Prostate gland (tissue), 2 donors: ENCODE measurements at regions not wholly inside any gene's neighbourhood (a gene's known extent, or its start where the extent isn't known, plus 50 kb on each side); places are given as distances from the start of the nearest gene placed in this dataset.

Source experiments
- DNase-seq: peaks from one replicate; pipeline ENCODE4 v3.0.0-alpha.2; 2019; ENCODE audit warnings: low spot score
- H3K27ac ChIP-seq, 2 donors: fragments of 200-600 bp; sonication (generic); 2 replicates each; pipeline ENCODE4 v1.5.1; 2017 to 2019
- H3K27me3 ChIP-seq: fragments of 200-600 bp; sonication (generic); replicated peaks from 2 replicates; pipeline ENCODE4 v1.5.1; 2019; ENCODE audit not compliant: insufficient read depth
- H3K36me3 ChIP-seq, 2 donors: fragments of 200-600 bp; sonication (generic); 1 replicate in 1 of 2; 2 replicates in 1 of 2; pipeline versions ENCODE4 v1.5.1 to v1.8.1; 2017 to 2019
- H3K4me1 ChIP-seq: fragments of 200-600 bp; sonication (generic); replicated peaks from 2 replicates; pipeline ENCODE4 v1.5.1; 2019
- H3K4me3 ChIP-seq, 2 donors: fragments of 200-600 bp; sonication (generic); 2 replicates each; pipeline ENCODE4 v1.5.1; 2017 to 2019
- H3K9me3 ChIP-seq: fragments of 200-600 bp; sonication (generic); 2 replicates; pipeline ENCODE4 v1.5.1; 2017
- CTCF ChIP-seq, 4 experiments: fragments of 200-600 bp in 2 of 4; fragments of 450-650 bp in 2 of 4; sonication (generic) in 2 of 4; IDR thresholded peaks; 1 replicate in 3 of 4; 2 replicates in 1 of 4; pipeline ENCODE4 v1.5.1; 2016 to 2019; ENCODE audit warnings: antibody characterized with exemption in 4 of 4, mild to moderate bottlenecking in 2 of 4, moderate library complexity in 2 of 4
- POLR2A ChIP-seq: fragments of 450-650 bp; IDR thresholded peaks from one replicate; pipeline ENCODE4 v1.6.1; 2016; ENCODE audit warnings: antibody characterized with exemption, mild to moderate bottlenecking
- POLR2AphosphoS5 ChIP-seq: sonication (generic); formaldehyde crosslinking; IDR thresholded peaks from one replicate; pipeline ENCODE4 v1.6.1; 2017; ENCODE audit warnings: antibody characterized with exemption
- WGBS: methylation state at CpG from one replicate; pipeline ENCODE4 v1.1.5; 2018; 5-methylcytosine and 5-hydroxymethylcytosine counted together
- intact Hi-C: fragments of 100-400 bp; cut with DNase I; formaldehyde crosslinking; loops from one replicate; pipeline ENCODE4 v1.14.2; 2022

- Histone ChIP-seq H3K4me3 (no peak overlapping the region), H3K36me3 (no peaks in the 10 kb centered on the region), H3K27ac (no peak overlapping the region), H3K9me3 (no peaks in the 10 kb centered on the region), H3K4me1 (no peaks in the 10 kb centered on the region), H3K27me3 (no peaks in the 10 kb centered on the region)
- WGBS = 90% methylated on average over 2 of the region's 2 CpGs
- DNase-seq = no peak
- no peak for TF ChIP-seq POLR2AphosphoS5
- no peak for TF ChIP-seq POLR2A
- TF ChIP-seq CTCF (IDR thresholded peaks at IDR 0.05) = no peak
- intact Hi-C loops = no loop called here
These were observed 278.7 kb downstream of the KLF5 start for GRCh38 chr13:73337532-73337931.

GRCh38 chr13:73336773-73337172 is 278.0 kb downstream of the KLF5 start:
- DNase-seq = no peak
- no peak overlapping the region for H3K27ac ChIP-seq
- 89% methylated on average over 4 of the region's 4 CpGs for WGBS
- no peaks in the 10 kb centered on the region for H3K36me3 ChIP-seq
- H3K9me3 ChIP-seq = no peaks in the 10 kb centered on the region
- H3K27me3 ChIP-seq = no peaks in the 10 kb centered on the region
- TF ChIP-seq CTCF (IDR thresholded peaks at IDR 0.05) (no peak), POLR2A (no peak), POLR2AphosphoS5 (no peak)
- H3K4me1 ChIP-seq = no peaks in the 10 kb centered on the region
- intact Hi-C loops = no loop called here
- H3K4me3 ChIP-seq = no peak overlapping the region

DNA sequence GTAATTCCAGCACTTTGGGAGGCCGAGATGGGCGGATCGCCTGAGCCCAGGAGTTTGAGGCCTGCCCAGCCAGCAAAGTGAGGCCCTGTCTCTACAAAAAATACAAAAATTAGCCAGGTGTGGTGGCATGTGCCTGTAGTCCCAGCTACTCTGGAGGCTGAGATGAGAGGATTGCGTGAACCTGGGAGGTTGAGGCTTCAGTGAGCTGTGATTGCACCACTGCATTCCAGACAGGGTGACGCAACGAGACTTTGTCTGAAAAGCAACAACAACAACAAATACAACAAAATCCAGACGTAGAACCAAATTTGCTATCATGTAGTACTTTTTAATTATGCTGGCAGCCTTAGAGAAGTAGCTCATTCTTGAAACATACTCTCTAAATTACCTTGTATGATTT is 277.1 kb downstream of the KLF5 start:
- H3K4me1 ChIP-seq = no peaks in the 10 kb centered on the region
- WGBS = 95% methylated on average over 7 of the region's 7 CpGs

GRCh38 chr13:73335210-73335609 is 276.4 kb downstream of the KLF5 start:
- Histone ChIP-seq H3K36me3 (no peaks in the 10 kb centered on the region), H3K27me3 (no peaks in the 10 kb centered on the region), H3K4me1 (no peaks in the 10 kb centered on the region), H3K27ac (no peak overlapping the region), H3K9me3 (no peaks in the 10 kb centered on the region), H3K4me3 (no peak overlapping the region)
- no peak for DNase-seq
- TF ChIP-seq POLR2A (no peak), CTCF (IDR thresholded peaks at IDR 0.05) (no peak), POLR2AphosphoS5 (no peak)
- 63% methylated on average over 5 of the region's 5 CpGs for WGBS
- intact Hi-C loops = no loop called here

More for the DNA sequence above, 277.1 kb downstream of the KLF5 start:
- DNase-seq = no peak
- no peaks in the 10 kb centered on the region for H3K36me3 ChIP-seq
- intact Hi-C loops = no loop called here
- H3K4me3 ChIP-seq = no peak overlapping the region
- H3K27ac ChIP-seq = no peak overlapping the region
- H3K9me3 ChIP-seq = no peaks in the 10 kb centered on the region
- no peaks in the 10 kb centered on the region for H3K27me3 ChIP-seq
- no peak for TF ChIP-seq POLR2A
- no peak for TF ChIP-seq POLR2AphosphoS5
- no peak for TF ChIP-seq CTCF (IDR thresholded peaks at IDR 0.05)

DNA sequence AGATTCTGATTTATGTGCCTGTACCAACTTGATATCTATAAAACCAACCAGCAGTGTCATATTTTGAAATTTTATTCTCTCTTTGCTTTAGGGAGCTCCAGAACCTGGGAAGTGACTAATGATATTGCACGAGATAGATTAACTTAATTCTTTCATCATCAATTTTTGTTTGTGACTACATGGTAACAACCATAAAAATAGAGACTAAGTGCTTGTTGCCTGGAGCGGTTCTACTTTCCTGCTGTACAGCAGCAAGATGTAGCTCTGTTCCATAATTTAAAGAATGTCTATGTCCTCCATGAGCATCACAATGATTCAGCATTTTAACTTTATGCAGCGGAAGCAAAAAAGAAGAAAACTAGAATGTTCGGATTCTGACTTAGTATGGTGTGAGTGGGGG is 275.6 kb downstream of the KLF5 start:
- Histone ChIP-seq H3K9me3 (no peaks in the 10 kb centered on the region), H3K27ac (no peak overlapping the region), H3K27me3 (no peaks in the 10 kb centered on the region), H3K4me1 (no peaks in the 10 kb centered on the region), H3K36me3 (no peaks in the 10 kb centered on the region), H3K4me3 (no peak overlapping the region)
- intact Hi-C loops = no loop called here
- 80% methylated on average over 4 of the region's 4 CpGs for WGBS
- no peak for TF ChIP-seq CTCF (IDR thresholded peaks at IDR 0.05)
- no peak for TF ChIP-seq POLR2AphosphoS5
- TF ChIP-seq POLR2A = no peak
- DNase-seq = no peak
